Neural crest cell (in vitro differentiated cells): ENCODE measurements at regions not wholly inside any gene's neighbourhood (a gene's known extent, or its start where the extent isn't known, plus 50 kb on each side); places are given as distances from the start of the nearest gene placed in this dataset.
A peak's percentile ranks its signal among the peaks of the same experiment; 100 is the strongest.

Source experiments
- DNase-seq: peaks from one replicate; pipeline ENCODE4 v3.0.0; 2021; ENCODE audit warnings: low read depth, mixed read lengths, low spot score
- H3K27ac Mint-ChIP-seq: one replicate; pipeline ENCODE4 v1.8.0; 2021; ENCODE audit warnings: mild to moderate bottlenecking, mixed read lengths; ENCODE audit not compliant: unreplicated experiment
- H3K27me3 Mint-ChIP-seq: 2 replicates; pipeline ENCODE4 v1.8.0; 2021; ENCODE audit warnings: low read depth, mild to moderate bottlenecking, mixed read lengths
- H3K36me3 Mint-ChIP-seq: 2 replicates; pipeline ENCODE4 v1.8.0; 2021; ENCODE audit warnings: low read depth, mild to moderate bottlenecking, mixed read lengths
- H3K4me1 Mint-ChIP-seq: 2 replicates; pipeline ENCODE4 v1.8.0; 2021; ENCODE audit warnings: mixed read lengths
- H3K4me3 Mint-ChIP-seq: one replicate; pipeline ENCODE4 v1.8.0; 2021; ENCODE audit warnings: mild to moderate bottlenecking, mixed read lengths
- H3K9me3 Mint-ChIP-seq: 2 replicates; pipeline ENCODE4 v1.8.0; 2021; ENCODE audit warnings: mixed read lengths
- CTCF ChIP-seq: fragments of 200-600 bp; sonication (generic); conservative IDR thresholded peaks from 2 replicates; pipeline ENCODE4 v1.5.0; 2021; ENCODE audit warnings: antibody characterized with exemption, mild to moderate bottlenecking

- Mint-ChIP-seq H3K9me3 (no peaks in the 10 kb centered on the region), H3K27me3 (no peaks in the 10 kb centered on the region), H3K4me3 (no peak overlapping the region), H3K27ac (peak overlapping the region; percentile 81), H3K4me1 (peaks cover 45% of the 10 kb centered on the region), H3K36me3 (no peaks in the 10 kb centered on the region)
- TF ChIP-seq CTCF, result no peak
- DNase-seq, result no peak
Observed at GRCh38 chr17:72338847-72339790, 218.3 kb downstream of the SOX9 start.

GRCh38 chr17:72340836-72341235 lies 220.0 kb downstream of the SOX9 start:
- Mint-ChIP-seq H3K4me1 (peaks cover 40% of the 10 kb centered on the region), H3K27ac (no peak overlapping the region), H3K36me3 (no peaks in the 10 kb centered on the region), H3K27me3 (no peaks in the 10 kb centered on the region), H3K4me3 (no peak overlapping the region), H3K9me3 (no peaks in the 10 kb centered on the region)
- DNase-seq, result no peak
- TF ChIP-seq CTCF, result no peak

GRCh38 chr17:72342061-72342460 lies 221.2 kb downstream of the SOX9 start:
- no peak for TF ChIP-seq CTCF
- H3K27me3 Mint-ChIP-seq, result no peaks in the 10 kb centered on the region
- H3K36me3 Mint-ChIP-seq, result no peaks in the 10 kb centered on the region
- H3K4me1 Mint-ChIP-seq, result peaks cover 31% of the 10 kb centered on the region
- H3K9me3 Mint-ChIP-seq, result no peaks in the 10 kb centered on the region
- peak overlapping the region; percentile 21 for H3K4me3 Mint-ChIP-seq
- no peak for DNase-seq
- H3K27ac Mint-ChIP-seq, result peak overlapping the region; percentile 95

- Mint-ChIP-seq H3K27me3 (no peaks in the 10 kb centered on the region), H3K9me3 (no peaks in the 10 kb centered on the region), H3K4me3 (peak overlapping the region; percentile 21), H3K27ac (peak overlapping the region; percentile 93), H3K4me1 (peaks cover 28% of the 10 kb centered on the region), H3K36me3 (no peaks in the 10 kb centered on the region)
- DNase-seq, result no peak
- TF ChIP-seq CTCF, result no peak
Observed at GRCh38 chr17:72342627-72343527, 222.1 kb downstream of the SOX9 start.

- H3K9me3 Mint-ChIP-seq, result no peaks in the 10 kb centered on the region
Observed at GRCh38 chr17:72343911-72344310, 223.1 kb downstream of the SOX9 start.

More at GRCh38 chr17:72343911-72344310, 223.1 kb downstream of the SOX9 start:
- DNase-seq, result no peak
- H3K27ac Mint-ChIP-seq, result no peak overlapping the region
- H3K27me3 Mint-ChIP-seq, result no peaks in the 10 kb centered on the region
- H3K36me3 Mint-ChIP-seq, result no peaks in the 10 kb centered on the region
- peaks cover 24% of the 10 kb centered on the region for H3K4me1 Mint-ChIP-seq
- H3K4me3 Mint-ChIP-seq, result no peak overlapping the region
- no peak for TF ChIP-seq CTCF
